Rectal smooth muscle tissue (tissue), 1 donor: ENCODE measurements at regions not wholly inside any gene's neighbourhood (a gene's known extent, or its start where the extent isn't known, plus 50 kb on each side); places are given as distances from the start of the nearest gene placed in this dataset.

Experiments used
- H3K27ac ChIP-seq: one replicate; pipeline ENCODE4 v1.7.0; 2013; ENCODE audit warnings: low read depth, low read length, inconsistent platforms
- H3K27me3 ChIP-seq: one replicate; pipeline ENCODE4 v1.7.0; 2013; ENCODE audit warnings: low read length; ENCODE audit not compliant: control insufficient read depth, insufficient read depth
- H3K36me3 ChIP-seq: one replicate; pipeline ENCODE4 v1.7.0; 2013; ENCODE audit warnings: low read length; ENCODE audit not compliant: control insufficient read depth, insufficient read depth
- H3K4me1 ChIP-seq: one replicate; pipeline ENCODE4 v1.7.0; 2013; ENCODE audit warnings: low read length; ENCODE audit not compliant: control insufficient read depth, insufficient read depth
- H3K4me3 ChIP-seq: one replicate; pipeline ENCODE4 v1.7.0; 2013; ENCODE audit warnings: low read length
- H3K9ac ChIP-seq: one replicate; pipeline ENCODE4 v1.7.0; 2013; ENCODE audit warnings: low read length

GRCh38 chr6:82086944-82087343 lies 160.6 kb downstream of the IBTK start:
- H3K27me3 ChIP-seq = no peaks in the 10 kb centered on the region
- no peaks in the 10 kb centered on the region for H3K36me3 ChIP-seq
- H3K4me3 ChIP-seq = no peak overlapping the region
- H3K4me1 ChIP-seq = no peaks in the 10 kb centered on the region
- H3K9ac ChIP-seq = no peak overlapping the region
- no peak overlapping the region for H3K27ac ChIP-seq

- Histone ChIP-seq H3K27ac (no peak overlapping the region), H3K4me1 (no peaks in the 10 kb centered on the region), H3K9ac (no peak overlapping the region), H3K27me3 (no peaks in the 10 kb centered on the region), H3K4me3 (no peak overlapping the region), H3K36me3 (no peaks in the 10 kb centered on the region)
Measured at GRCh38 chr6:82085701-82086100, 161.8 kb downstream of the IBTK start.

- no peak overlapping the region for H3K4me3 ChIP-seq
- no peaks in the 10 kb centered on the region for H3K4me1 ChIP-seq
- H3K27me3 ChIP-seq = no peaks in the 10 kb centered on the region
- no peak overlapping the region for H3K9ac ChIP-seq
- no peak overlapping the region for H3K27ac ChIP-seq
- no peaks in the 10 kb centered on the region for H3K36me3 ChIP-seq
Measured at GRCh38 chr6:82084324-82084920, 163.1 kb downstream of the IBTK start.

GRCh38 chr6:82083646-82084045 lies 163.9 kb downstream of the IBTK start:
- no peaks in the 10 kb centered on the region for H3K4me1 ChIP-seq
- no peaks in the 10 kb centered on the region for H3K36me3 ChIP-seq
- no peak overlapping the region for H3K4me3 ChIP-seq
- H3K9ac ChIP-seq = no peak overlapping the region
- H3K27me3 ChIP-seq = no peaks in the 10 kb centered on the region
- H3K27ac ChIP-seq = no peak overlapping the region

- Histone ChIP-seq H3K27ac (no peak overlapping the region), H3K9ac (no peak overlapping the region), H3K36me3 (no peaks in the 10 kb centered on the region), H3K4me1 (peaks cover 10% of the 10 kb centered on the region), H3K4me3 (no peak overlapping the region), H3K27me3 (no peaks in the 10 kb centered on the region)
Measured at GRCh38 chr6:82080767-82081166, 166.8 kb downstream of the IBTK start.

GRCh38 chr6:82078286-82078908 lies 169.1 kb downstream of the IBTK start:
- H3K27ac ChIP-seq = no peak overlapping the region
- no peaks in the 10 kb centered on the region for H3K36me3 ChIP-seq
- no peak overlapping the region for H3K9ac ChIP-seq
- peaks cover 10% of the 10 kb centered on the region for H3K4me1 ChIP-seq
- H3K4me3 ChIP-seq = no peak overlapping the region
- H3K27me3 ChIP-seq = no peaks in the 10 kb centered on the region

GRCh38 chr6:82076916-82077315 lies 170.6 kb downstream of the IBTK start:
- Histone ChIP-seq H3K9ac (no peak overlapping the region), H3K4me3 (no peak overlapping the region), H3K27ac (no peak overlapping the region), H3K36me3 (no peaks in the 10 kb centered on the region), H3K4me1 (peaks cover 10% of the 10 kb centered on the region), H3K27me3 (no peaks in the 10 kb centered on the region)

- Histone ChIP-seq H3K27ac (no peak overlapping the region), H3K9ac (no peak overlapping the region), H3K4me1 (peaks cover 10% of the 10 kb centered on the region), H3K36me3 (no peaks in the 10 kb centered on the region), H3K27me3 (no peaks in the 10 kb centered on the region), H3K4me3 (no peak overlapping the region)
Measured at GRCh38 chr6:82074556-82074955, 173.0 kb downstream of the IBTK start.

GRCh38 chr6:82073484-82073883 lies 174.1 kb downstream of the IBTK start:
- Histone ChIP-seq H3K27ac (no peak overlapping the region), H3K4me1 (peaks cover 10% of the 10 kb centered on the region), H3K9ac (no peak overlapping the region), H3K36me3 (no peaks in the 10 kb centered on the region), H3K4me3 (no peak overlapping the region), H3K27me3 (no peaks in the 10 kb centered on the region)

GRCh38 chr6:82072751-82073150 lies 174.8 kb downstream of the IBTK start:
- Histone ChIP-seq H3K4me3 (no peak overlapping the region), H3K27me3 (no peaks in the 10 kb centered on the region), H3K4me1 (peaks cover 10% of the 10 kb centered on the region), H3K27ac (no peak overlapping the region), H3K9ac (no peak overlapping the region), H3K36me3 (no peaks in the 10 kb centered on the region)

- no peaks in the 10 kb centered on the region for H3K36me3 ChIP-seq
- H3K27ac ChIP-seq = no peak overlapping the region
- H3K4me1 ChIP-seq = peaks cover 8% of the 10 kb centered on the region
- no peak overlapping the region for H3K9ac ChIP-seq
- H3K27me3 ChIP-seq = no peaks in the 10 kb centered on the region
- no peak overlapping the region for H3K4me3 ChIP-seq
Measured at GRCh38 chr6:82072121-82072521, 175.4 kb downstream of the IBTK start.

GRCh38 chr6:82068721-82069120 lies 178.8 kb downstream of the IBTK start:
- Histone ChIP-seq H3K27me3 (no peaks in the 10 kb centered on the region), H3K27ac (no peak overlapping the region), H3K9ac (no peak overlapping the region), H3K4me1 (no peaks in the 10 kb centered on the region), H3K4me3 (no peak overlapping the region), H3K36me3 (no peaks in the 10 kb centered on the region)

- no peak overlapping the region for H3K4me3 ChIP-seq
- H3K4me1 ChIP-seq = no peaks in the 10 kb centered on the region
- H3K36me3 ChIP-seq = no peaks in the 10 kb centered on the region
- H3K27me3 ChIP-seq = no peaks in the 10 kb centered on the region
- H3K27ac ChIP-seq = no peak overlapping the region
- H3K9ac ChIP-seq = no peak overlapping the region
Measured at GRCh38 chr6:82066991-82067411, 180.5 kb downstream of the IBTK start.
